ENCODE measurements at regions not wholly inside any gene's neighbourhood (a gene's known extent, or its start where the extent isn't known, plus 50 kb on each side); places are given as distances from the start of the nearest gene placed in this dataset.

DNA sequence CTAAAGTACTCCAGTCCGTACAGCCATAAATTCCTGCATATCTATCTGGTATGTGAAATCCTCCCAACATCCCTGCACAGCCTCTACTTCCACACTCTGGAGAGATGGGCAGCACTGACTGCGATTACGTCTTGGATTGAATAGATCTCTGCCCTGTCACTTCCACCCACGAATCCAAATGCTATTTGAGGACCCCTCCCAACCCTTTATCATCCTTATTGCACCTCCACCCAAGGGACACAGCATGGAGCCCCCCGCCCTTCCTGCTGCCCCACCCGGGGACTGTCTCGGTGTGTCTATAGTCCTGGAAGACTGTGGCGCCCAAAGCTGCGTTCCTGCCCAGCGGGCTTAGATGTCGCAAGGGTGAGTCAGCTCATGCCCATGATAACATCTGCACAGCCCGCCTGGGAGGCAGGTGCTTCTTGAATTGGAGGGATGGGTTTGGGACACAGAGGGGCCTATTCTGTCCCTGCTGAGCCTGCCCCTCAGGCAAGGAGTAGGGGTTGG, 105.7 kb upstream of the HAND1 start:
- Histone ChIP-seq H3K36me3 (ENCODE audit: control insufficient read depth, insufficient read depth, low read length) (no peaks in the 10 kb centered on the region), H3K4me1 (ENCODE audit: control insufficient read depth, insufficient read depth, low read length, poor library complexity, severe bottlenecking) (no peaks in the 10 kb centered on the region), H3K27me3 (replicated peaks; ENCODE audit: control insufficient read depth, insufficient read depth, low read length, poor library complexity, severe bottlenecking) (no peaks in the 10 kb centered on the region), H3K9me3 (ENCODE audit: control insufficient read depth, low read length) (no peaks in the 10 kb centered on the region), H3K27ac (ENCODE audit: insufficient read depth, low read length, poor library complexity, severe bottlenecking) (no peak overlapping the region), H3K4me3 (ENCODE audit: insufficient read depth, low read depth, low read length, poor library complexity, severe bottlenecking) (no peak overlapping the region)
- no peak for DNase-seq

DNA sequence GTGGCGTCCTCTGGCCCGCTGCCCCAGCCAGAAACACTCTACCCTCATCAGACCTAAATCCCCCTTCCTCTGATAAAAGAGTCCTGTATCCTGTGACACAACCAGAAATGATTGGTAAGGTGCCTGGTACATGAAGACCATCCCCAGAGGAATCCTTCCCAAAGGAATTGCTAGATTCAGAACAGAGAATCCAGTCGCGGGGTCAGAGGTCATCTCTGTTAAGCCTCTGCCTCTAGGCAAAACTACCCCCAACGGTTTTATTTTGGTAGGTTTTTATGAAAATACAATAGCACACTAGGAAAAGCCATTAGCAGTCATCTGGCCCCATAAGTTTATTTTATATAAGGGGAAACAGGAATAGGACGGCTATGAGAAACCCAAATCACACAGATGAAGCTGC, 102.4 kb upstream of the HAND1 start:
- Histone ChIP-seq H3K27ac (ENCODE audit: insufficient read depth, low read length, poor library complexity, severe bottlenecking) (no peak overlapping the region), H3K9me3 (ENCODE audit: control insufficient read depth, low read length) (no peaks in the 10 kb centered on the region), H3K4me1 (ENCODE audit: control insufficient read depth, insufficient read depth, low read length, poor library complexity, severe bottlenecking) (no peaks in the 10 kb centered on the region), H3K36me3 (ENCODE audit: control insufficient read depth, insufficient read depth, low read length) (no peaks in the 10 kb centered on the region), H3K27me3 (replicated peaks; ENCODE audit: control insufficient read depth, insufficient read depth, low read length, poor library complexity, severe bottlenecking) (no peaks in the 10 kb centered on the region), H3K4me3 (ENCODE audit: insufficient read depth, low read depth, low read length, poor library complexity, severe bottlenecking) (no peak overlapping the region)
- no peak for DNase-seq

DNA sequence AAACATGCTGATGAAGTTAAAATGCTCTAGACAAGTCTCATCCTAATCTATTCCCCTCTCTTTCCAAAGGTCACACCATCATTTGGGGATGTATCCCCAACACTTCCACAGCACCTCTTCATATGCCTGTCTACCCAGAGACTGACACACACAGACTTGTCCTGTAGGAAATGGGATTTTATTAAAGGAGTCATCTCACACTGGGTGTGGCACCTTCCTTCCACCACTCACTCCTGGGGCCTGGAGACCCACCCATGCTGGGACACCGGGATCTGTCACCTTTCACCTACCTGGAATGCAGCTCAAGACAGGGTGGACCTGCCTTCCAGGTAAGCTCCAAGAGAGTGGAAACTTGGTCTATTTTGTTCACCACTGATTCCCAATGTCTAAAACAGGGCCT, 99.4 kb upstream of the HAND1 start:
- H3K9me3 ChIP-seq (ENCODE audit: control insufficient read depth, low read length), result no peaks in the 10 kb centered on the region
- no peak overlapping the region for H3K4me3 ChIP-seq (ENCODE audit: insufficient read depth, low read depth, low read length, poor library complexity, severe bottlenecking)
- H3K27ac ChIP-seq (ENCODE audit: insufficient read depth, low read length, poor library complexity, severe bottlenecking), result no peak overlapping the region
- no peaks in the 10 kb centered on the region for H3K27me3 ChIP-seq (replicated peaks; ENCODE audit: control insufficient read depth, insufficient read depth, low read length, poor library complexity, severe bottlenecking)
- DNase-seq, result no peak
- no peaks in the 10 kb centered on the region for H3K36me3 ChIP-seq (ENCODE audit: control insufficient read depth, insufficient read depth, low read length)
- no peaks in the 10 kb centered on the region for H3K4me1 ChIP-seq (ENCODE audit: control insufficient read depth, insufficient read depth, low read length, poor library complexity, severe bottlenecking)

DNA sequence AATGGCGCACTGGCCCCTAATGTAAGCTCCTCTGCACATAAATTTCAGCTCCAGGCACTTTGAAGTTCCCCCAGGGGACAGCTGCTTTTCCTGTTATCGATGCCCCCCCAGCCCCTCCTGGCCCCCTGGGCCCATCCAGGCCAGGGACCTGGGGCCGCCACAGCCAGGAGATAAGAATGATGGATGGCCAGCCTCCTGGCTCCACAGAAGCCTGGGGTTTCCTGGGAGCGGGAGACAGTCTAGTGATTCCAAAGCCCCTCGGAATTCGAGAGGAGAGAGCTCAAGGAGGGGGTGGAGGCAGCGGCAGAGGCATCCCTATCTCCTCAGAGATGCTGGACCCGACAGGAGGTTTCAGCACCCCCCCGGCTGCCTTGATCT, 98.4 kb upstream of the HAND1 start:
- H3K4me1 ChIP-seq (ENCODE audit: control insufficient read depth, insufficient read depth, low read length, poor library complexity, severe bottlenecking), result no peaks in the 10 kb centered on the region

DNA sequence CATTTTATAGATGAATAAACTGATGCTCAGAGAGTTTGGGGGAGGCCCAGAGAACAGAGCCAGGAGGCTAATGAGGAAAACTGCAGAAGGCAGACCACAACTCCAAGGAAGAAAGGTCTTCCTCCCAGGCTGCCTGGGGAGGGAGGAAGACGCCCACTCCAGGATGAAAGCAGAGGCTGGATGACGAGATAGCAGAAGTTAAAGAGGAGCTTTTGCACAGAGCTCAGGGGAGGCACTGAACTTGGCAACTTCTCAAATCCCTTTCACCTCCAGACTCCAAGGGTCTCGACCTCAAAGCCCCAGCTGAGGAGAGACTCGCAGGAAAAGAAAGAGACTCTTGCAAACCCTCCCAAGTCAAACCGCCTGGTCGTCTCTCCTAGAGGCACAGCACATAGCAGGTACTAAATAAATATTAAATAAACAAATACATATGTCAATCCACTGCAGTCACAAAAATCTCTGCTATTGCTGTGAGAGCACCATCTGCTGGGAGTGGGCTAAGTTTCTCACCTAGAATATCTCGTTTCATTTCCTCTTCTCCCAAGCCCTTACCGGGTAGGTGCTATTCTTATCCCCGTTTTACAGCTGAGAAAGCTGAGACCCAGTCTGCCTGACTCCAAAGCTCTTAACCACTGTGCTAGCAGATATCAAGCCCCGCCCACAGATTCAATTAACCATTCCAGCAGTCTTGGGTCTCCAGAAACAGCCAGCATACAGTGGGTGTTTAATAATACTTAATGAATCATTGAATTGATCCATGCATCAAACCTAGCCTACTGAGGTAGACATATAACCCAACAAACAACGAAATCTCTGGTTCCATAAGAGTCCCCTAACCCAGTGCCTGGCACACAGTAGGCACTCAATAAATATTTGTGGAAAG, 97.8 kb upstream of the HAND1 start:
- Histone ChIP-seq H3K9me3 (ENCODE audit: control insufficient read depth, low read length) (no peaks in the 10 kb centered on the region), H3K4me3 (ENCODE audit: insufficient read depth, low read depth, low read length, poor library complexity, severe bottlenecking) (no peak overlapping the region), H3K4me1 (ENCODE audit: control insufficient read depth, insufficient read depth, low read length, poor library complexity, severe bottlenecking) (no peaks in the 10 kb centered on the region), H3K27ac (ENCODE audit: insufficient read depth, low read length, poor library complexity, severe bottlenecking) (no peak overlapping the region), H3K36me3 (ENCODE audit: control insufficient read depth, insufficient read depth, low read length) (no peaks in the 10 kb centered on the region), H3K27me3 (replicated peaks; ENCODE audit: control insufficient read depth, insufficient read depth, low read length, poor library complexity, severe bottlenecking) (no peaks in the 10 kb centered on the region)
- no peak for DNase-seq

More for the DNA sequence above, 98.4 kb upstream of the HAND1 start:
- DNase-seq, result no peak
- Histone ChIP-seq H3K4me3 (ENCODE audit: insufficient read depth, low read depth, low read length, poor library complexity, severe bottlenecking) (no peak overlapping the region), H3K9me3 (ENCODE audit: control insufficient read depth, low read length) (no peaks in the 10 kb centered on the region), H3K27ac (ENCODE audit: insufficient read depth, low read length, poor library complexity, severe bottlenecking) (no peak overlapping the region), H3K36me3 (ENCODE audit: control insufficient read depth, insufficient read depth, low read length) (no peaks in the 10 kb centered on the region), H3K27me3 (replicated peaks; ENCODE audit: control insufficient read depth, insufficient read depth, low read length, poor library complexity, severe bottlenecking) (no peaks in the 10 kb centered on the region)

DNA sequence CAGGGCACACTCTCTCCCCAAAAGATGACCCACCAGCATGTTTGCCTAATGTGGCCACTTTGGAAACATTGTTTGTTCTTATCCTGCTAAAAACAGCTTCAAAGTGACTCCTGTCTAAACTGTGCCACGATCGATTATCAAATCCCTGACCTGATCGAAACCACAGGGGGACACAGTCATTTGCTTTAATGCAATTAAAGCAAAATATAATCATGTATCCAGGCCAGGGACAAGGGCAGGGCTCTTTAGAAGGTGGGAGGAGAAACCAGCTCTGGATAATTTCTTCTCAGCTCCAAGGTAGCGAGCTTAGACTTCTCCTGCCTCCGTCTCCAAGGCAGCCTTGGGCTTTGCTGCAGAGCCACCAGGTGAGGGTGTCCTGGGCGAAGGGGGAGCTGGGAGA, 95.0 kb upstream of the HAND1 start:
- no peaks in the 10 kb centered on the region for H3K4me1 ChIP-seq (ENCODE audit: control insufficient read depth, insufficient read depth, low read length, poor library complexity, severe bottlenecking)
- no peak overlapping the region for H3K27ac ChIP-seq (ENCODE audit: insufficient read depth, low read length, poor library complexity, severe bottlenecking)
- H3K27me3 ChIP-seq (replicated peaks; ENCODE audit: control insufficient read depth, insufficient read depth, low read length, poor library complexity, severe bottlenecking), result no peaks in the 10 kb centered on the region
- H3K4me3 ChIP-seq (ENCODE audit: insufficient read depth, low read depth, low read length, poor library complexity, severe bottlenecking), result no peak overlapping the region
- no peak for DNase-seq
- no peaks in the 10 kb centered on the region for H3K9me3 ChIP-seq (ENCODE audit: control insufficient read depth, low read length)
- no peaks in the 10 kb centered on the region for H3K36me3 ChIP-seq (ENCODE audit: control insufficient read depth, insufficient read depth, low read length)

DNA sequence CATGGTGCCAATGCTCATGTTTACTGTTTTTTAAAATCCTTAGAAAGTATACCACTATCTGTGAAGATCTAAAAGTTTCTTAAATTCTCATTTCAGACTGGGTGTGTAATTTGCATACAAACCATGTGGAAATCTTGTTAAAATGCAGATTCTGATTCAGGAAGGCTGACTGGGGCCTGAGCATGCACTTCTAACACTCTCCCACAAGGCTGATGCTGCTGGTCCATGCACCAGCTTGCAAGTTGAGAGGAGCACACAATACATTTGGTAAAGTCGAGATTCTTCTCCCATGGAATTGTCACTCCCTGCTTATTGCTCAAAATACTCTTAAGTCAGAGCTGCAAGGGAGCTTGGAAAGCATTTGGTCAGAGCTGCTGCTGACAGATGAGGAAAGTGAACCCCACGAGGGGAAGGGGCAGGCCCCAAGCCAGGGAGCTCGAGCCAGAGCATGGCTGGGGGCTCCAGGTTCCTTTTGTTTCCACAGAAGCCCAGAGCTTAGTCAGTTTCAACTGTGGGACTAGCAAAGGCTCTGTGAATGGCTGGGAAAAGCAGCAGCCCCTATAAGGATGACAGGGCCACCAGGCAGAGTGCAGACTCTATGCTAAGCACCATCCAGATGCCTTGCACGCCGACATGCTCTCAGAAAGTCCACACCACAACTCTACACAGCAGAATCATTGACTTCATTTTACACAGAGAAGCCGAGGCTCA, 93.5 kb upstream of the HAND1 start:
- Histone ChIP-seq H3K27ac (ENCODE audit: insufficient read depth, low read length, poor library complexity, severe bottlenecking) (no peak overlapping the region), H3K4me1 (ENCODE audit: control insufficient read depth, insufficient read depth, low read length, poor library complexity, severe bottlenecking) (no peaks in the 10 kb centered on the region), H3K4me3 (ENCODE audit: insufficient read depth, low read depth, low read length, poor library complexity, severe bottlenecking) (no peak overlapping the region), H3K36me3 (ENCODE audit: control insufficient read depth, insufficient read depth, low read length) (no peaks in the 10 kb centered on the region), H3K27me3 (replicated peaks; ENCODE audit: control insufficient read depth, insufficient read depth, low read length, poor library complexity, severe bottlenecking) (no peaks in the 10 kb centered on the region), H3K9me3 (ENCODE audit: control insufficient read depth, low read length) (no peaks in the 10 kb centered on the region)
- DNase-seq, result no peak

DNA sequence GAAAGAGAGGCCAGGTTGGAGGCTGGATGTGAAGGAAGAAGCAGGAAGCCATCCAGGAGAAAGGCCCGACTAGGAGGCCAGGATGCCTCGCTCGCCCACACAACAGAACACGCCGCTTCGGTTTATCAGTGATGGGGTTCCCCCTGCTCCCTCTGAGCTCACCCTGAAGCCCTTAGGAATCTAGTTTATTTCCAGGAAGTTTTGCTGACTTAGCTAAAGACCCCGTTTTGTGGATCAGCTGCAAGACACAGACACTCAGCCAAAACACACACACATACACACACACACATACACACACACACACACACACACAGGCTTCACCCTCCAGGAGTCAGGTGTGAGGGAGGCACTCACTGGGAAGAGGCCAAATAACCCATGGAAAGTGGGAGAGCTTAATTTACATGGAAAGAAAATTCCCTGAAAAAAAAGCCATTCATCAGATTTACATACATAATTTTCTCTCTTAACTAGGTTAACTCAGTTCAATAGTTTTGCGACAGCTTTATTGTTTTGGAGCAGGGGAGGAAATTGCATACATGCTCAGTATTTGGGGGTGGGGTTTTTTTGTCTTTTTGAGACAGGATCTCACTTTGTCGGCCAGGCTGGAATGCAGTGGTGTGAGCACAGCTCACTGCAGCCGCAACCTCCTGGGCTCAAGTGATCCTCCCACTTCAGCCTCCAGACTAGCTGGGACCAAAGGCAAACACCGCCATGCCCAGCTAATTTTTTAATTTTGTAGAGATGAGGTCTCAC, 92.7 kb upstream of the HAND1 start:
- Histone ChIP-seq H3K27me3 (replicated peaks; ENCODE audit: control insufficient read depth, insufficient read depth, low read length, poor library complexity, severe bottlenecking) (no peaks in the 10 kb centered on the region), H3K27ac (ENCODE audit: insufficient read depth, low read length, poor library complexity, severe bottlenecking) (no peak overlapping the region), H3K4me1 (ENCODE audit: control insufficient read depth, insufficient read depth, low read length, poor library complexity, severe bottlenecking) (no peaks in the 10 kb centered on the region), H3K36me3 (ENCODE audit: control insufficient read depth, insufficient read depth, low read length) (no peaks in the 10 kb centered on the region), H3K9me3 (ENCODE audit: control insufficient read depth, low read length) (no peaks in the 10 kb centered on the region), H3K4me3 (ENCODE audit: insufficient read depth, low read depth, low read length, poor library complexity, severe bottlenecking) (no peak overlapping the region)
- no peak for DNase-seq

DNA sequence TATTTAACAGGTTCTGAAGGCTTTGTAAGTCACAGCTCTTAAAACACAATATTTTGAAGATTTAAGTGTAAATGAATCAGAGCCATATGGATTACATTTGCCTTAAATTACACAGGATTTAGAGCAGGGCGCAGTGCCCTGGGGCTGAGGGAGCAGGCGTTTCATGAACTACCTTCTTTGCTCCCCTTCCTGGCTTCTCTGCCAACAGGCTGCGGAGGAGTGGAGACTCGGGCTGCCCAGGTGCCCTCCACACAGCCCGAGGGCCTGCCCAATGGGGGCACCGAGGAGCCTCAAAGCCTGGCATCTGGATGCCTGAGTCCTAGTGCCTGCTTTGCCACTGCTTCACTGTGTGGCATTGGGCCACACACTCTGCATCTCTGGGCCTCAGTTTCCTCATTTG, 90.6 kb upstream of the HAND1 start:
- no peaks in the 10 kb centered on the region for H3K36me3 ChIP-seq (ENCODE audit: control insufficient read depth, insufficient read depth, low read length)
- H3K4me3 ChIP-seq (ENCODE audit: insufficient read depth, low read depth, low read length, poor library complexity, severe bottlenecking), result no peak overlapping the region
- H3K27ac ChIP-seq (ENCODE audit: insufficient read depth, low read length, poor library complexity, severe bottlenecking), result no peak overlapping the region
- no peak for DNase-seq
- no peaks in the 10 kb centered on the region for H3K4me1 ChIP-seq (ENCODE audit: control insufficient read depth, insufficient read depth, low read length, poor library complexity, severe bottlenecking)
- no peaks in the 10 kb centered on the region for H3K9me3 ChIP-seq (ENCODE audit: control insufficient read depth, low read length)
- no peaks in the 10 kb centered on the region for H3K27me3 ChIP-seq (replicated peaks; ENCODE audit: control insufficient read depth, insufficient read depth, low read length, poor library complexity, severe bottlenecking)
